ENCODE measurements at regions not wholly inside any gene's neighbourhood (a gene's known extent, or its start where the extent isn't known, plus 50 kb on each side); places are given as distances from the start of the nearest gene placed in this dataset.

- Histone ChIP-seq H3K4me2 (no peak overlapping the region), H3K4me1 (no peaks in the 10 kb centered on the region), H3K9me3 (no peaks in the 10 kb centered on the region), H3K27ac (no peak overlapping the region), H3K4me3 (no peak overlapping the region)
- CTCF ChIA-PET: no interaction called here
- TF ChIP-seq GATA3 (IDR thresholded peaks at IDR 0.05; ENCODE audit: borderline replicate concordance) (no peak), RARB (CRISPR knock-in tag; IDR thresholded peaks at IDR 0.05) (no peak), FOSB (CRISPR knock-in tag; IDR thresholded peaks at IDR 0.05) (no peak), EHF (CRISPR knock-in tag; IDR thresholded peaks at IDR 0.05) (no peak), HES2 (IDR thresholded peaks at IDR 0.05) (no peak), BHLHE40 (IDR thresholded peaks at IDR 0.05; ENCODE audit: low read depth, low read length) (no peak), USF2 (IDR thresholded peaks at IDR 0.05) (no peak), SMC3 (IDR thresholded peaks at IDR 0.05) (no peak), NFE2L2 (conservative IDR thresholded peaks at IDR 0.05; ENCODE audit: low read length) (no peak), EP300 (IDR thresholded peaks at IDR 0.05) (no peak), RAD21 (conservative IDR thresholded peaks at IDR 0.05 in 1 of 2, IDR thresholded peaks at IDR 0.05 in 1 of 2) (no peak)
- POLR2A ChIA-PET: no interaction called here
- ATAC-seq (no peak), FAIRE-seq (no peak), DNase-seq (ENCODE audit: low read depth in 1 of 2, low spot score in 1 of 2) (no peak)
- 4% methylated on average over 3 of the region's 3 CpGs for WGBS (ENCODE audit: missing lambda C conversion rate)
These were observed 103.0 kb downstream of the TRIB2 start for GRCh38 chr2:12819721-12820120.

- Histone ChIP-seq H3K4me2 (no peak overlapping the region), H3K27ac (no peak overlapping the region), H3K4me1 (no peaks in the 10 kb centered on the region), H3K9me3 (no peaks in the 10 kb centered on the region), H3K4me3 (no peak overlapping the region)
- TF ChIP-seq NPAS2 (CRISPR knock-in tag; IDR thresholded peaks at IDR 0.05; ENCODE audit: borderline replicate concordance) (no peak), SREBF2 (IDR thresholded peaks at IDR 0.05) (no peak)
- 0% methylated on average over 1 of the region's 1 CpG for WGBS (ENCODE audit: missing lambda C conversion rate)
- ChIA-PET CTCF (no interaction called here), POLR2A (no interaction called here)
- no peak for ATAC-seq
- no peak for FAIRE-seq
- DNase-seq (ENCODE audit: low read depth in 1 of 2, low spot score in 1 of 2): no peak
These were observed 104.9 kb downstream of the TRIB2 start for GRCh38 chr2:12821656-12822055.

GRCh38 chr2:12824351-12824777, 107.6 kb downstream of the TRIB2 start:
- DNase-seq (ENCODE audit: low read depth in 1 of 2, low spot score in 1 of 2): no peak
- ChIA-PET CTCF (interaction anchor here (1.8 kb wide), 1 partner anchor 15 kb away, joined by 4 read pairs; no protein-coding TSS in a partner anchor), POLR2A (no interaction called here)
- H3K27ac ChIP-seq: no peak overlapping the region
- TF ChIP-seq RFX5 (IDR thresholded peaks at IDR 0.05): no peak
- TF ChIP-seq RAD21 (conservative IDR thresholded peaks at IDR 0.05 in 1 of 2, IDR thresholded peaks at IDR 0.05 in 1 of 2): no peak
- TF ChIP-seq SREBF2 (IDR thresholded peaks at IDR 0.05): no peak
- no peak for TF ChIP-seq POLR2AphosphoS2 (conservative IDR thresholded peaks at IDR 0.05; ENCODE audit: low read length)
- no peak for TF ChIP-seq EP300 (IDR thresholded peaks at IDR 0.05)
- TF ChIP-seq CTCF (IDR thresholded peaks at IDR 0.05): no peak
- no peak for TF ChIP-seq ELK1 (IDR thresholded peaks at IDR 0.05; ENCODE audit: low read depth, low read length)
- no peak for TF ChIP-seq PHF8 (IDR thresholded peaks at IDR 0.05; ENCODE audit: borderline replicate concordance, low read depth)
- TF ChIP-seq FOSL2 (IDR thresholded peaks at IDR 0.05): no peak
- TF ChIP-seq FOSL2 (CRISPR knock-in tag; IDR thresholded peaks at IDR 0.05): no peak
- no peak for TF ChIP-seq ATOH8 (CRISPR knock-in tag; IDR thresholded peaks at IDR 0.05; ENCODE audit: low read depth)
- TF ChIP-seq HMGXB4 (CRISPR knock-in tag; IDR thresholded peaks at IDR 0.05; ENCODE audit: borderline replicate concordance): no peak
- no peak for TF ChIP-seq HEYL (CRISPR knock-in tag; IDR thresholded peaks at IDR 0.05)
- TF ChIP-seq FOSB (CRISPR knock-in tag; IDR thresholded peaks at IDR 0.05): no peak
- no peak for TF ChIP-seq BHLHE40 (IDR thresholded peaks at IDR 0.05; ENCODE audit: low read depth, low read length)
- no peak for TF ChIP-seq SMC3 (IDR thresholded peaks at IDR 0.05)
- no peak for TF ChIP-seq ZC3H11A (IDR thresholded peaks at IDR 0.05)
- 3% methylated on average over 3 of the region's 3 CpGs for WGBS (ENCODE audit: missing lambda C conversion rate)
- no peak overlapping the region for H3K4me3 ChIP-seq
- FAIRE-seq: no peak
- no peaks in the 10 kb centered on the region for H3K4me1 ChIP-seq
- H3K9me3 ChIP-seq: no peaks in the 10 kb centered on the region
- no peak overlapping the region for H3K4me2 ChIP-seq
- no peak for ATAC-seq

Measured in A549 (cell line).